ENCODE measurements at regions not wholly inside any gene's neighbourhood (a gene's known extent, or its start where the extent isn't known, plus 50 kb on each side); places are given as distances from the start of the nearest gene placed in this dataset.

DNA sequence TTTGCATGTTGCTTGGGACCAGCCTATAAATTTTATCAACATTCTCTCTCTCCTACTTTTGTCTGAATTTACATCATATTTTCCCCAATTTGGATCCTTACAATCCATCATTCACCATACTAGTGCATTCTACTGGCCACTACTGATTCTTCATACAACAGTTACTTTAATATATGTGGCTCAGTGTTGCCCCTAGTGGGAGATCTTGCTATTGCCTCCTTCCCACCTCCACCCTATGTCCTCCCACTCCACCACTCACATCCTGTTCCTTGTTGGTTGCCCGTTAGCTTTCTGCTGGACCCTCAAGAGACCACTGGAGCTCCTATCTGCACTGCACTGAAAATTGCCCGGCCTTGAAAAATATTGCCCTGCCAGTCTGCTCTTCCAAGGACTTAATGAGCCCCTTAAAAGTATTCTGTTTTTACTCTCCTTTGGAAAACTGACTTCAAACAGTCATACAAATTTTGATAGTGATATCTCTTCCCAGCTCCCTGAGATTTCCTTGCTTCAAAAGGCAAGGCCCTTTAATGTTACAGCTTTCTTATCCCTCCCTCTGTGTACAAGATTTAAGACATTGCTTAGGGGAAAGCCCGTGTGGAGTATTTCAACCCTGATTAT, 243.2 kb upstream of the TMEM229A start:
- Histone ChIP-seq H3K9me3 (no peaks in the 10 kb centered on the region), H3K27ac (no peak overlapping the region), H3K4me3 (no peak overlapping the region), H3K4me1 (no peaks in the 10 kb centered on the region), H3K27me3 (no peaks in the 10 kb centered on the region), H3K36me3 (no peaks in the 10 kb centered on the region)
- intact Hi-C loops (cut with DNase I; ENCODE audit: low total_unique reads) (no loop called here), in situ Hi-C loops (cut with MboI; ENCODE audit: low sequenced_read_pairs in 4 of 4) (no loop called here)
- TF ChIP-seq, protein P1, sequence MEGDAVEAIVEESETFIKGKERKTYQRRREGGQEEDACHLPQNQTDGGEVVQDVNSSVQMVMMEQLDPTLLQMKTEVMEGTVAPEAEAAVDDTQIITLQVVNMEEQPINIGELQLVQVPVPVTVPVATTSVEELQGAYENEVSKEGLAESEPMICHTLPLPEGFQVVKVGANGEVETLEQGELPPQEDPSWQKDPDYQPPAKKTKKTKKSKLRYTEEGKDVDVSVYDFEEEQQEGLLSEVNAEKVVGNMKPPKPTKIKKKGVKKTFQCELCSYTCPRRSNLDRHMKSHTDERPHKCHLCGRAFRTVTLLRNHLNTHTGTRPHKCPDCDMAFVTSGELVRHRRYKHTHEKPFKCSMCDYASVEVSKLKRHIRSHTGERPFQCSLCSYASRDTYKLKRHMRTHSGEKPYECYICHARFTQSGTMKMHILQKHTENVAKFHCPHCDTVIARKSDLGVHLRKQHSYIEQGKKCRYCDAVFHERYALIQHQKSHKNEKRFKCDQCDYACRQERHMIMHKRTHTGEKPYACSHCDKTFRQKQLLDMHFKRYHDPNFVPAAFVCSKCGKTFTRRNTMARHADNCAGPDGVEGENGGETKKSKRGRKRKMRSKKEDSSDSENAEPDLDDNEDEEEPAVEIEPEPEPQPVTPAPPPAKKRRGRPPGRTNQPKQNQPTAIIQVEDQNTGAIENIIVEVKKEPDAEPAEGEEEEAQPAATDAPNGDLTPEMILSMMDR (IDR thresholded peaks at IDR 0.05 in 4 of 5, conservative IDR thresholded peaks at IDR 0.05 in 1 of 5) = no peak
- no peak for TF ChIP-seq POLR2A (IDR thresholded peaks at IDR 0.05)
- DNase-seq = no peak
- no peak for ATAC-seq

GRCh38 chr7:124275411-124275810, 242.5 kb upstream of the TMEM229A start:
- ATAC-seq = no peak
- Histone ChIP-seq H3K9me3 (no peaks in the 10 kb centered on the region), H3K4me3 (no peak overlapping the region), H3K27me3 (no peaks in the 10 kb centered on the region), H3K27ac (no peak overlapping the region), H3K36me3 (no peaks in the 10 kb centered on the region), H3K4me1 (no peaks in the 10 kb centered on the region)
- in situ Hi-C loops (cut with MboI; ENCODE audit: low sequenced_read_pairs in 4 of 4) (no loop called here), intact Hi-C loops (cut with DNase I; ENCODE audit: low total_unique reads) (no loop called here)
- DNase-seq = no peak
- TF ChIP-seq POLR2A (IDR thresholded peaks at IDR 0.05) = no peak
- TF ChIP-seq, protein P1 (IDR thresholded peaks at IDR 0.05 in 4 of 5, conservative IDR thresholded peaks at IDR 0.05 in 1 of 5) = no peak

DNA sequence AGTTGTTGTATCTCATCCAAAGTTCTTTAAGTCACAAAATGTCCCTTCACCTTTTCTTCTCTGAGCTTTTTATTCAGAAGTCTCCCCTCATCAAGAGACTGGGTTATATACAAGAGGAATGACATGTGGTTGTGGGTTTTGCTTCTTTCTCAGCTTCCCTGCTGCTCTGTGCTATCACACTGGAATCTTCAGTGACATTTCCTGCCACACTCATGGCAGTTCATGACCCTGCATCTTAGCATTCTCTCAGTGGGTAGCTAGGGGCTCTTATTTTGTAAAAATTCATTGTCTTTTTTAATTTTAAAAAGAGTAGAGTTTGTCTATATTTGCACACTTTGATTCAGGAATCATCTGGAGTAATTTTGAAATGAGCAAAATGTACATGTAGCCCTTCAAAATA, 236.9 kb upstream of the TMEM229A start:
- Histone ChIP-seq H3K4me3 (no peak overlapping the region), H3K27me3 (no peaks in the 10 kb centered on the region), H3K27ac (no peak overlapping the region), H3K4me1 (no peaks in the 10 kb centered on the region), H3K9me3 (no peaks in the 10 kb centered on the region), H3K36me3 (no peaks in the 10 kb centered on the region)
- TF ChIP-seq, protein P1 (IDR thresholded peaks at IDR 0.05 in 4 of 5, conservative IDR thresholded peaks at IDR 0.05 in 1 of 5) = no peak
- in situ Hi-C loops (cut with MboI; ENCODE audit: low sequenced_read_pairs in 4 of 4) = no loop called here
- DNase-seq (no peak), ATAC-seq (no peak)
- intact Hi-C loops (cut with DNase I; ENCODE audit: low total_unique reads) = no loop called here

DNA sequence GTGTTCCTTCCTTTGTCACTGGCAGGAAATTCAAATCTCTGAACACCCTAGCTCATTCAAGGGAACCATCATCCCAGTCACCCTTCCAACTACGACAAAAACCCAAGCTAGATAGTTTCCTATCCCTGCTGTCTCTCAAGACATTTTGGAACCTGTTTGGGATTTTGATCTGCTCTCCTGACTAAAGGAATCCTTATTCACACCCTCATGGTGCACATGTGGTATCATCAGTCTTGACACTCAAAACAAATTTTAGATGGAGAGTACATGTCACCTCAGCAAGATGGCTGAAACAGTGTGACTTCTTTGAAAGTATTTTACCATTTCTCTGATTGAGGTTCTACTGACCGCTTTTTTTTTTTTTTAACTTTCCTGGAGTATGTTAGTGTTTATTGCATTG, 234.3 kb upstream of the TMEM229A start:
- Histone ChIP-seq H3K4me3 (no peak overlapping the region), H3K27ac (no peak overlapping the region), H3K27me3 (no peaks in the 10 kb centered on the region), H3K9me3 (no peaks in the 10 kb centered on the region), H3K4me1 (no peaks in the 10 kb centered on the region), H3K36me3 (no peaks in the 10 kb centered on the region)
- intact Hi-C loops (cut with DNase I; ENCODE audit: low total_unique reads) = no loop called here
- no peak for TF ChIP-seq POLR2A (IDR thresholded peaks at IDR 0.05)
- TF ChIP-seq, protein P1 (IDR thresholded peaks at IDR 0.05 in 4 of 5, conservative IDR thresholded peaks at IDR 0.05 in 1 of 5) = no peak
- DNase-seq (no peak), ATAC-seq (no peak)
- in situ Hi-C loops (cut with MboI; ENCODE audit: low sequenced_read_pairs in 4 of 4) = no loop called here

DNA sequence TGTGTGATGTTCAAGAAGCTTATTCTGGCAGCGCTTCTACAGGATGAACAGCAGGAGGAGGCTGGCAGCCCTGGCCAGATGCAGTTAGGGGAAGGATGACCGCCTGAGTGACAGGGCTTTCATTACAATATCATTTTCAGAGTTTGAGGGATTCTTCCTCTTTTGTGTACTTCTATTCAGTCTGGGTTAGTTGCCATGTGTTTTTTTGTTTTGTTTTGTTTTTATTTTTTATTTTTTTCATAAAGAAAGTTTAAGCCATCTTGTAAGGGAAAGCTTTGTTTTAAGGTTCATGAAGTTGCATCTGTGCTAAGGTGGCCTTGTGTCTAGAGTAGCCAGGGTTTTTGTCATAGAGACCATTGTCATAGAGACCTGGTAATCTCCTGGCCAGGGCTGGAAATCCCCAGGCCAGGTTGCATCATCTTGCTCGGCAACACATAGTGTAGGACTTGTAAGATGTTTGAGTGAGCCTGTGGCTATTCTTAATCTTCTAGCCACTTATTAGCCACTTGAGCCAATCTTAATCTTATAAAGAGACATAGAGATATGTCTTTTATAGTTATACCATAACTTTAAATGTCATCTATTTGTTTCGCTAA, 230.5 kb upstream of the TMEM229A start:
- H3K36me3 ChIP-seq = no peaks in the 10 kb centered on the region
- in situ Hi-C loops (cut with MboI; ENCODE audit: low sequenced_read_pairs in 4 of 4) (no loop called here), intact Hi-C loops (cut with DNase I; ENCODE audit: low total_unique reads) (no loop called here)
- no peak for ATAC-seq
- no peaks in the 10 kb centered on the region for H3K4me1 ChIP-seq
- TF ChIP-seq, protein P1 (IDR thresholded peaks at IDR 0.05 in 4 of 5, conservative IDR thresholded peaks at IDR 0.05 in 1 of 5) = no peak
- no peak for TF ChIP-seq POLR2A (IDR thresholded peaks at IDR 0.05)
- no peak overlapping the region for H3K4me3 ChIP-seq
- no peaks in the 10 kb centered on the region for H3K9me3 ChIP-seq
- H3K27me3 ChIP-seq = no peaks in the 10 kb centered on the region
- DNase-seq = no peak
- H3K27ac ChIP-seq = no peak overlapping the region
